ENCODE measurements at regions not wholly inside any gene's neighbourhood (a gene's known extent, or its start where the extent isn't known, plus 50 kb on each side); places are given as distances from the start of the nearest gene placed in this dataset.

DNA sequence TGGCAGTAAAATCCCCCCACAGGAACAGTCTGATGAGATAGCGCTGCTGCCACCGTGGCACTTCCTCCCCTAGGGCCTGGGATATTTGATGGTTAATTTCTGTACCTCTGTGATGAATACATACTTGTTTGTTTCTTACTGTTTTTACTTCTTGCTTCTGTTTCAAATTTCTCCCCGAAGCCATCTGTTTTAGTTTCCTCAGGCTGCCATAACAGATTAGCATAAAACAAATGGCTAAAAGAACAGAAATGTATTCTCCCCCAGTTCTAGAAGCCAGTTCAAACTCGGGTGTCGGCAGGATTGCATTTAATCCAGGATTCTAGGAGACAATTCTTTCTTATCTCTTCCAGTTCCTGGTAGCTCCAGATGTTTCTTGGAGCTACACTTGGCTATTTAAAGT, 435.9 kb downstream of the DSEL start:
- no peak overlapping the region for H3K9ac ChIP-seq (ENCODE audit: low read depth in 1 of 2, low read length in 2 of 2)
- no peak for DNase-seq (ENCODE audit: low spot score)
- WGBS: 75% methylated on average over 5 of the region's 5 CpGs
- no peaks in the 10 kb centered on the region for H3K27me3 ChIP-seq (ENCODE audit: control insufficient read depth in 4 of 4, insufficient read depth in 4 of 4, low read length in 3 of 4)
- no peaks in the 10 kb centered on the region for H3K9me3 ChIP-seq (ENCODE audit: control insufficient read depth in 4 of 4, low read length in 3 of 4)
- H3K36me3 ChIP-seq (ENCODE audit: control insufficient read depth in 4 of 4, insufficient read depth in 3 of 4, low read depth in 1 of 4, low read length in 3 of 4): no peaks in the 10 kb centered on the region
- H3K4me3 ChIP-seq (ENCODE audit: low read depth in 1 of 3, low read length in 3 of 3): no peak overlapping the region
- TF ChIP-seq JUND (IDR thresholded peaks at IDR 0.05) (no peak), MAX (IDR thresholded peaks at IDR 0.05) (no peak), HNF4A (conservative IDR thresholded peaks at IDR 0.05) (no peak), CTCF (IDR thresholded peaks at IDR 0.05; ENCODE audit: low read depth, low read length, missing input control) (no peak), EGR1 (IDR thresholded peaks at IDR 0.05; ENCODE audit: low read depth in 2 of 2) (no peak), TAF1 (conservative IDR thresholded peaks at IDR 0.05) (no peak), NR2F2 (IDR thresholded peaks at IDR 0.05) (no peak), FOXA1 (IDR thresholded peaks at IDR 0.05) (no peak), REST (IDR thresholded peaks at IDR 0.05) (no peak), FOXA2 (IDR thresholded peaks at IDR 0.05) (no peak), HNF4G (IDR thresholded peaks at IDR 0.05) (no peak), RXRA (IDR thresholded peaks at IDR 0.05) (no peak), RAD21 (IDR thresholded peaks at IDR 0.05) (no peak), YY1 (IDR thresholded peaks at IDR 0.05) (no peak), GABPA (IDR thresholded peaks at IDR 0.05 in 1 of 2, conservative IDR thresholded peaks at IDR 0.05 in 1 of 2) (no peak)
- TF ChIP-seq, protein P1, sequence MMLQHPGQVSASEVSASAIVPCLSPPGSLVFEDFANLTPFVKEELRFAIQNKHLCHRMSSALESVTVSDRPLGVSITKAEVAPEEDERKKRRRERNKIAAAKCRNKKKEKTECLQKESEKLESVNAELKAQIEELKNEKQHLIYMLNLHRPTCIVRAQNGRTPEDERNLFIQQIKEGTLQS (IDR thresholded peaks at IDR 0.05): no peak
- TF ChIP-seq, protein P2, sequence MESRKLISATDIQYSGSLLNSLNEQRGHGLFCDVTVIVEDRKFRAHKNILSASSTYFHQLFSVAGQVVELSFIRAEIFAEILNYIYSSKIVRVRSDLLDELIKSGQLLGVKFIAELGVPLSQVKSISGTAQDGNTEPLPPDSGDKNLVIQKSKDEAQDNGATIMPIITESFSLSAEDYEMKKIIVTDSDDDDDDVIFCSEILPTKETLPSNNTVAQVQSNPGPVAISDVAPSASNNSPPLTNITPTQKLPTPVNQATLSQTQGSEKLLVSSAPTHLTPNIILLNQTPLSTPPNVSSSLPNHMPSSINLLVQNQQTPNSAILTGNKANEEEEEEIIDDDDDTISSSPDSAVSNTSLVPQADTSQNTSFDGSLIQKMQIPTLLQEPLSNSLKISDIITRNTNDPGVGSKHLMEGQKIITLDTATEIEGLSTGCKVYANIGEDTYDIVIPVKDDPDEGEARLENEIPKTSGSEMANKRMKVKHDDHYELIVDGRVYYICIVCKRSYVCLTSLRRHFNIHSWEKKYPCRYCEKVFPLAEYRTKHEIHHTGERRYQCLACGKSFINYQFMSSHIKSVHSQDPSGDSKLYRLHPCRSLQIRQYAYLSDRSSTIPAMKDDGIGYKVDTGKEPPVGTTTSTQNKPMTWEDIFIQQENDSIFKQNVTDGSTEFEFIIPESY (IDR thresholded peaks at IDR 0.05): no peak
- no peak overlapping the region for H3K27ac ChIP-seq (ENCODE audit: low read depth in 1 of 2, low read length in 2 of 2)
- no peaks in the 10 kb centered on the region for H3K4me1 ChIP-seq (ENCODE audit: control insufficient read depth in 4 of 4, insufficient read depth in 4 of 4, low read length in 3 of 4)

- Histone ChIP-seq H3K27me3 (ENCODE audit: control insufficient read depth in 4 of 4, insufficient read depth in 4 of 4, low read length in 3 of 4) (no peaks in the 10 kb centered on the region), H3K4me1 (ENCODE audit: control insufficient read depth in 4 of 4, insufficient read depth in 4 of 4, low read length in 3 of 4) (no peaks in the 10 kb centered on the region), H3K9ac (ENCODE audit: low read depth in 1 of 2, low read length in 2 of 2) (no peak overlapping the region), H3K36me3 (ENCODE audit: control insufficient read depth in 4 of 4, insufficient read depth in 3 of 4, low read depth in 1 of 4, low read length in 3 of 4) (no peaks in the 10 kb centered on the region), H3K27ac (ENCODE audit: low read depth in 1 of 2, low read length in 2 of 2) (no peak overlapping the region), H3K9me3 (ENCODE audit: control insufficient read depth in 4 of 4, low read length in 3 of 4) (no peaks in the 10 kb centered on the region), H3K4me3 (ENCODE audit: low read depth in 1 of 3, low read length in 3 of 3) (no peak overlapping the region)
- no peak for DNase-seq (ENCODE audit: low spot score)
- 35% methylated on average over 4 of the region's 4 CpGs for WGBS
- TF ChIP-seq NR2F2 (IDR thresholded peaks at IDR 0.05) (no peak), YY1 (IDR thresholded peaks at IDR 0.05) (no peak), TAF1 (conservative IDR thresholded peaks at IDR 0.05) (no peak), REST (IDR thresholded peaks at IDR 0.05) (no peak), JUND (IDR thresholded peaks at IDR 0.05) (no peak), CTCF (IDR thresholded peaks at IDR 0.05; ENCODE audit: low read depth, low read length, missing input control) (no peak), RXRA (IDR thresholded peaks at IDR 0.05) (no peak), FOXA1 (IDR thresholded peaks at IDR 0.05) (no peak), MAX (IDR thresholded peaks at IDR 0.05) (no peak), HNF4A (conservative IDR thresholded peaks at IDR 0.05) (no peak), SP1 (IDR thresholded peaks at IDR 0.05) (no peak), EGR1 (IDR thresholded peaks at IDR 0.05; ENCODE audit: low read depth in 2 of 2) (no peak)
Measured at GRCh38 chr18:67074309-67074708, 442.2 kb downstream of the DSEL start.

Data from liver (tissue), 8 donors.